ENCODE measurements at regions not wholly inside any gene's neighbourhood (a gene's known extent, or its start where the extent isn't known, plus 50 kb on each side); places are given as distances from the start of the nearest gene placed in this dataset.

GRCh38 chr2:55973673-55974072 lies 50.1 kb upstream of the EFEMP1 start:
- Histone ChIP-seq H3K9me3 (no peaks in the 10 kb centered on the region), H3K4me1 (no peaks in the 10 kb centered on the region), H3K27ac (no peak overlapping the region), H3K4me3 (no peak overlapping the region), H3K36me3 (replicated peaks in 1 of 2; ENCODE audit: insufficient read depth in 1 of 2, low read depth in 2 of 2) (no peaks in the 10 kb centered on the region), H3K27me3 (no peaks in the 10 kb centered on the region)
- no peak for TF ChIP-seq CTCF (IDR thresholded peaks at IDR 0.05)
- no peak for TF ChIP-seq POLR2A (IDR thresholded peaks at IDR 0.05)
- ATAC-seq: no peak
- intact Hi-C loops (cut with DNase I): no loop called here
- 100% methylated on average over 1 of the region's 1 CpG for WGBS, 2 donors
- DNase-seq: no peak

- H3K4me3 ChIP-seq: no peak overlapping the region
- H3K4me1 ChIP-seq: no peaks in the 10 kb centered on the region
- DNase-seq (no peak), ATAC-seq (no peak)
- H3K27ac ChIP-seq: no peak overlapping the region
- H3K36me3 ChIP-seq (replicated peaks in 1 of 2; ENCODE audit: insufficient read depth in 1 of 2, low read depth in 2 of 2): no peaks in the 10 kb centered on the region
- no peaks in the 10 kb centered on the region for H3K27me3 ChIP-seq
- H3K9me3 ChIP-seq: no peaks in the 10 kb centered on the region
- TF ChIP-seq CTCF (IDR thresholded peaks at IDR 0.05) (no peak), POLR2A (IDR thresholded peaks at IDR 0.05) (no peak)
- intact Hi-C loops (cut with DNase I): no loop called here
These were observed 53.1 kb upstream of the EFEMP1 start for GRCh38 chr2:55976681-55977080.

DNA sequence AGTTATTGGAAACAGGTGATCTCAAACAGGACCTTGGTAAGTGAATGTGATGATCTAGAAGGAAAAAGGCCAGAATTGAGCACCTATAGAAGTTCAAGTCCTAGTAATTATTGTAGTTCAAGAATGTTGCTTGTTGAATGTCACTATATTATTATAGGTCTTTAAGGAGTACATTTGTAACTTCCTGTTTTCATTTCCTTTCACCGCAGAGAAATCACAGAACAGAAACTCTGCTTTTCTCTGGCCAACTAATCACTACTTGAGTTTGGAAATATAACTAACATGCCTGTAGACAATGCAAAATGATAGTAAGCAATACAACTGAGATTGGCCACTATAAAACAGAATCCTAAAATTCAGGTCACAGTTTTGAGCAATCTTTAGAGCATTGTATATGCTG lies 61.8 kb upstream of the EFEMP1 start:
- intact Hi-C loops (cut with DNase I): no loop called here
- ATAC-seq (no peak), DNase-seq (no peak)
- 62 to 70% methylated on average over 1 of the region's 1 CpG for WGBS, 2 donors
- H3K9me3 ChIP-seq: no peaks in the 10 kb centered on the region
- H3K4me1 ChIP-seq: no peaks in the 10 kb centered on the region
- no peaks in the 10 kb centered on the region for H3K36me3 ChIP-seq (replicated peaks in 1 of 2; ENCODE audit: insufficient read depth in 1 of 2, low read depth in 2 of 2)
- no peak for TF ChIP-seq CTCF (IDR thresholded peaks at IDR 0.05)
- no peak for TF ChIP-seq POLR2A (IDR thresholded peaks at IDR 0.05)
- no peak overlapping the region for H3K27ac ChIP-seq
- H3K4me3 ChIP-seq: no peak overlapping the region
- H3K27me3 ChIP-seq: no peaks in the 10 kb centered on the region

- ATAC-seq: no peak
- 89 to 98% methylated on average over 2 of the region's 2 CpGs for WGBS, 2 donors
- Histone ChIP-seq H3K27me3 (no peaks in the 10 kb centered on the region), H3K9me3 (no peaks in the 10 kb centered on the region), H3K4me3 (no peak overlapping the region), H3K36me3 (replicated peaks in 1 of 2; ENCODE audit: insufficient read depth in 1 of 2, low read depth in 2 of 2) (no peaks in the 10 kb centered on the region), H3K27ac (no peak overlapping the region), H3K4me1 (no peaks in the 10 kb centered on the region)
- no peak for TF ChIP-seq POLR2A (IDR thresholded peaks at IDR 0.05)
- TF ChIP-seq CTCF (IDR thresholded peaks at IDR 0.05): no peak
- intact Hi-C loops (cut with DNase I): no loop called here
- no peak for DNase-seq
These were observed 62.4 kb upstream of the EFEMP1 start for GRCh38 chr2:55986001-55986400.

DNA sequence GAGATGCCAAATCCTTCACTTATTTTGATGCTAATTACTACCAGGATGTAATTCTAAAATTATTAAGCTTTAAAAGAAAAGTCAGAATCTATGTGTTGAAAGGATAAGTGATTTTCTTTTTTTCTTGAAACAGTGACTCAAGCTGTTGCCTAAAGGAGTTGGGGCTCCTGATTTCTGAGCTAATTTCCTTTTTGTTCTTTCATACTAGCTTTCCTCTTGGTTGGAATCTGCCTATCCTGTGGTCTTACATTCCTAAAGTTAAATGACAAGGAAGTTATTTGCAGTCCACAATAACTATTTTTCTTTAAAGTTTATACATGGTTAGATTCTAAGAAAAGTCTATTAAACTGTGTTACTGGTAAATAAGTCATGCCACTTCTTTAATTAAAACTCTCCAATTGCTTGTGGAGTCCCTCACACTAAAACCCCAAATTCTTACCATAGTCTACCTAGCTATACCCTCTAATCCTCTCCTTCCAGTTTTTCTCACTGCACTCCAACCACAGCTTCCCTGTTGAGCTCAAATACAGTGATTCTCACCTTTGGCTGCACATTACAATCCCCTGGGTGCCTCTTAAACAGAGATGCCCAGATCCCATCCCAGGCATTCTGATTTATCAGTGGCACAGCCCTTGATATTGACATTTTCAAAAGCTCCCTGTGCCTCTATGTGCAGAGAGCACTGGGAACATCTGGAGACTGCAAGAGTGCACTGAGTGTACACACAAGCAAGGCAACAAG lies 63.3 kb upstream of the EFEMP1 start:
- TF ChIP-seq POLR2A (IDR thresholded peaks at IDR 0.05) (no peak), CTCF (IDR thresholded peaks at IDR 0.05) (no peak)
- no peaks in the 10 kb centered on the region for H3K36me3 ChIP-seq (replicated peaks in 1 of 2; ENCODE audit: insufficient read depth in 1 of 2, low read depth in 2 of 2)
- DNase-seq: no peak
- no peak overlapping the region for H3K27ac ChIP-seq
- no peaks in the 10 kb centered on the region for H3K27me3 ChIP-seq
- intact Hi-C loops (cut with DNase I): no loop called here
- H3K9me3 ChIP-seq: no peaks in the 10 kb centered on the region
- no peak for ATAC-seq
- H3K4me3 ChIP-seq: no peak overlapping the region
- H3K4me1 ChIP-seq: no peaks in the 10 kb centered on the region
